Endodermal cell (in vitro differentiated cells): ENCODE measurements at regions not wholly inside any gene's neighbourhood (a gene's known extent, or its start where the extent isn't known, plus 50 kb on each side); places are given as distances from the start of the nearest gene placed in this dataset.

Source experiments
- DNase-seq: peaks from one replicate; pipeline ENCODE4 v3.0.0-alpha.2; 2017
- H3K27ac ChIP-seq: 2 replicates; pipeline ENCODE4 v1.5.1; 2013; ENCODE audit warnings: mild to moderate bottlenecking, low read depth, low read length, moderate library complexity
- H3K27me3 ChIP-seq: 2 replicates; pipeline ENCODE4 v1.6.1; 2013; ENCODE audit warnings: mild to moderate bottlenecking, low read length, moderate library complexity; ENCODE audit not compliant: insufficient read depth, control insufficient read depth, poor library complexity, severe bottlenecking
- H3K36me3 ChIP-seq: 2 replicates; pipeline ENCODE4 v1.7.0; 2013; ENCODE audit warnings: mild to moderate bottlenecking, low read length, moderate library complexity; ENCODE audit not compliant: control insufficient read depth, insufficient read depth
- H3K4me1 ChIP-seq: one replicate; pipeline ENCODE4 v1.7.0; 2013; ENCODE audit warnings: low read length; ENCODE audit not compliant: control insufficient read depth, insufficient read depth
- H3K4me3 ChIP-seq: 2 replicates; pipeline ENCODE4 v1.5.1; 2013; ENCODE audit warnings: mild to moderate bottlenecking, low read length, moderate library complexity
- H3K9ac ChIP-seq: 2 replicates; pipeline ENCODE4 v1.6.1; 2013; ENCODE audit warnings: mild to moderate bottlenecking, low read length, moderate library complexity; ENCODE audit not compliant: poor library complexity, severe bottlenecking; ENCODE audit errors: extremely low read depth
- H3K9me3 ChIP-seq: 2 replicates; pipeline ENCODE4 v1.6.1; 2013; ENCODE audit warnings: mild to moderate bottlenecking, low read length, moderate library complexity; ENCODE audit not compliant: control insufficient read depth
- H3K27ac Mint-ChIP-seq: 2 replicates; pipeline ENCODE4 v1.8.0; 2020; ENCODE audit warnings: mixed read lengths
- H3K27me3 Mint-ChIP-seq: 2 replicates; pipeline ENCODE4 v1.8.0; 2021; ENCODE audit warnings: mild to moderate bottlenecking, mixed read lengths; ENCODE audit not compliant: insufficient read depth
- H3K36me3 Mint-ChIP-seq: 2 replicates; pipeline ENCODE4 v1.8.0; 2020; ENCODE audit warnings: low read depth, mixed read lengths
- H3K4me1 Mint-ChIP-seq: 2 replicates; pipeline ENCODE4 v1.8.0; 2020; ENCODE audit warnings: mixed read lengths
- H3K4me3 Mint-ChIP-seq: 2 replicates; pipeline ENCODE4 v1.8.0; 2020; ENCODE audit warnings: mild to moderate bottlenecking, moderate library complexity, mixed read lengths
- H3K9me3 Mint-ChIP-seq: 2 replicates; pipeline ENCODE4 v1.8.0; 2020; ENCODE audit warnings: mild to moderate bottlenecking, mixed read lengths
- WGBS, 2 experiments: methylation state at CpG; one replicate each; pipeline versions ENCODE4 v1.1.5 to v1.1.7; 2013; ENCODE audit warnings: missing lambda C conversion rate in 2 of 2, mixed read lengths in 1 of 2; ENCODE audit not compliant: insufficient coverage in 1 of 2, insufficient read length in 1 of 2; 5-methylcytosine and 5-hydroxymethylcytosine counted together
- TF ChIP-seq, protein P1 (sequence below): fragments of 200-600 bp; sonication (generic); conservative IDR thresholded peaks from 2 replicates; pipeline ENCODE4 v1.5.0; 2021; ENCODE audit warnings: antibody characterized with exemption, mild to moderate bottlenecking

DNA sequence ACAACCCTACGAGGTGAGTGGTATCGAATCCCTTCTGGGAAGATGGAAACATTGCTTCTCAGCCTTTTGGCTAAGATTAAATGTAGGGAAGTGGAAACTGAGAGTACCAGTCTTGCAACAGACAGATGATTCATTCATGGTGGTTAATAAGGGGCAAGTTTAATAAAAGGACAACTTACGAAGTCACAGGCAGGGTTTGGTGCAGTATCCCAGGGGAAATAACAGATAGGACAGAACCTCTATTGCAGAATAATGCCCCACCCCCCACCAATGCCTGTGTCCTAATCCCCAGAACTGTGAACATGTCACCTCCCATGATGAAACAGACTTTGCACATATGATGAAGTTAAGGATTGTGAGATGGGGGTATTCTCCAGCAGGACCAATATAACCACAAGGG lies 212.5 kb downstream of the TBX5 start:
- no peak overlapping the region for H3K27ac Mint-ChIP-seq
- Histone ChIP-seq H3K27ac (no peak overlapping the region), H3K9ac (no peak overlapping the region), H3K9me3 (no peaks in the 10 kb centered on the region), H3K4me3 (no peak overlapping the region), H3K36me3 (no peaks in the 10 kb centered on the region), H3K4me1 (no peaks in the 10 kb centered on the region), H3K27me3 (no peaks in the 10 kb centered on the region)
- TF ChIP-seq, protein P1, sequence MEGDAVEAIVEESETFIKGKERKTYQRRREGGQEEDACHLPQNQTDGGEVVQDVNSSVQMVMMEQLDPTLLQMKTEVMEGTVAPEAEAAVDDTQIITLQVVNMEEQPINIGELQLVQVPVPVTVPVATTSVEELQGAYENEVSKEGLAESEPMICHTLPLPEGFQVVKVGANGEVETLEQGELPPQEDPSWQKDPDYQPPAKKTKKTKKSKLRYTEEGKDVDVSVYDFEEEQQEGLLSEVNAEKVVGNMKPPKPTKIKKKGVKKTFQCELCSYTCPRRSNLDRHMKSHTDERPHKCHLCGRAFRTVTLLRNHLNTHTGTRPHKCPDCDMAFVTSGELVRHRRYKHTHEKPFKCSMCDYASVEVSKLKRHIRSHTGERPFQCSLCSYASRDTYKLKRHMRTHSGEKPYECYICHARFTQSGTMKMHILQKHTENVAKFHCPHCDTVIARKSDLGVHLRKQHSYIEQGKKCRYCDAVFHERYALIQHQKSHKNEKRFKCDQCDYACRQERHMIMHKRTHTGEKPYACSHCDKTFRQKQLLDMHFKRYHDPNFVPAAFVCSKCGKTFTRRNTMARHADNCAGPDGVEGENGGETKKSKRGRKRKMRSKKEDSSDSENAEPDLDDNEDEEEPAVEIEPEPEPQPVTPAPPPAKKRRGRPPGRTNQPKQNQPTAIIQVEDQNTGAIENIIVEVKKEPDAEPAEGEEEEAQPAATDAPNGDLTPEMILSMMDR = no peak
- no peak overlapping the region for H3K4me3 Mint-ChIP-seq
- no peaks in the 10 kb centered on the region for H3K4me1 Mint-ChIP-seq
- no peaks in the 10 kb centered on the region for H3K9me3 Mint-ChIP-seq
- no peaks in the 10 kb centered on the region for H3K36me3 Mint-ChIP-seq
- WGBS, 2 experiments = 97% methylated on average over 3 of the region's 3 CpGs; no CpG with 5 or more reads in 1 of the 2 experiments
- H3K27me3 Mint-ChIP-seq = peaks cover 21% of the 10 kb centered on the region
- no peak for DNase-seq

DNA sequence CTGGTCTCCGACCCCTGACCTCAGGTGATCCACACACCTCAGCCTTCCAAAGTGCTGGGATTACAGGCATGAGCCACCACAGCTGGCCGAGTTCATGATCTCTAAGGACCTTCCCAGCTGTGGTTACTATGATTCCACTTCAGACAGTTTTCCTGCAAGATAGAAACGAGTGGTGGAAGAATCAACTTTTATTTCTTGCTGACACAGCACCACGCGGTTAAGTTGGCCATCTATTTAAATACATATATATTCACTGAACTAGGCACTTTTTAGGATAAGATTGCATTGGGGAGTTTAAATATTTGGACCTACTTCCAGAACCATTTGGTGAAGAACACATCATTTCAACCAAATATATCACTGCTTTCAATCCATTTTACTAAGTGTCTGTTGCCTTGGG lies 213.4 kb downstream of the TBX5 start:
- H3K9me3 Mint-ChIP-seq = no peaks in the 10 kb centered on the region
- Histone ChIP-seq H3K36me3 (no peaks in the 10 kb centered on the region), H3K27ac (no peak overlapping the region), H3K4me1 (no peaks in the 10 kb centered on the region), H3K27me3 (no peaks in the 10 kb centered on the region), H3K9ac (no peak overlapping the region), H3K9me3 (no peaks in the 10 kb centered on the region), H3K4me3 (no peak overlapping the region)
- no peak overlapping the region for H3K27ac Mint-ChIP-seq
- 84 to 96% methylated on average over 2 to 4 of the region's 5 CpGs for WGBS, 2 experiments
- H3K36me3 Mint-ChIP-seq = no peaks in the 10 kb centered on the region
- no peak overlapping the region for H3K4me3 Mint-ChIP-seq
- no peaks in the 10 kb centered on the region for H3K4me1 Mint-ChIP-seq
- TF ChIP-seq, protein P1 = no peak
- H3K27me3 Mint-ChIP-seq = peaks cover 21% of the 10 kb centered on the region
- no peak for DNase-seq

- H3K27me3 Mint-ChIP-seq = peaks cover 21% of the 10 kb centered on the region
- Histone ChIP-seq H3K9ac (no peak overlapping the region), H3K4me1 (no peaks in the 10 kb centered on the region), H3K36me3 (no peaks in the 10 kb centered on the region), H3K4me3 (no peak overlapping the region), H3K27me3 (no peaks in the 10 kb centered on the region), H3K9me3 (no peaks in the 10 kb centered on the region), H3K27ac (no peak overlapping the region)
- H3K9me3 Mint-ChIP-seq = no peaks in the 10 kb centered on the region
- no peaks in the 10 kb centered on the region for H3K4me1 Mint-ChIP-seq
- WGBS, 2 experiments = 87 to 95% methylated on average over 2 to 4 of the region's 4 CpGs
- TF ChIP-seq, protein P1 = no peak
- no peak overlapping the region for H3K27ac Mint-ChIP-seq
- H3K4me3 Mint-ChIP-seq = no peak overlapping the region
- no peak for DNase-seq
- no peaks in the 10 kb centered on the region for H3K36me3 Mint-ChIP-seq
These were observed 213.9 kb downstream of the TBX5 start for GRCh38 chr12:114192013-114192412.
